Cardiac septum (tissue), 1 donor: ENCODE measurements at regions not wholly inside any gene's neighbourhood (a gene's known extent, or its start where the extent isn't known, plus 50 kb on each side); places are given as distances from the start of the nearest gene placed in this dataset.

Source experiments
- DNase-seq: peaks from one replicate; pipeline ENCODE4 v3.0.0-alpha.2; 2020; ENCODE audit warnings: low spot score
- intact Hi-C: fragments of 100-400 bp; cut with DNase I; formaldehyde crosslinking; loops from one replicate; pipeline ENCODE4 v1.14.0; 2022
- donor health status: DM: no; HTN: no; CAD: no.

DNA sequence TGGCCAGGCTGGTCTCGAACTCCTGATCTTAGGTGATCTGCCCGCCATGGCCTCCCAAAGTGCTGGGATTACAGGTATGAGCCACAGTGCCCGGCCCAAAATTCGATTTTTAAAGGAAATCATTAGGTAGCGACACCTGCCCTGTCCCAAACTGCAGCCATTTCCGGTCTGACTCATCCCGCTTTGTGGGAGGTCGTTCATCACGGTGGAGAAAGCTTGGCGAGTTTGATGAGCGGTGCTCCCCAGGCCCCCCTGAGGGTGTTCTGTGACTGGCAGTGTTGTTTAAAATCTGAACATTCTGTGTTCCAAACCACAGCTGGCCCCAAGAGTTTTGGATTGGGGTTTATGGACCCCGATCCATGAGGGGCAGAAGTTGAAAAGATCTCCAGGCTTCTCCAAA, 53.0 kb upstream of the GLI2 start:
- DNase-seq = no peak
- intact Hi-C loops = no loop called here

DNA sequence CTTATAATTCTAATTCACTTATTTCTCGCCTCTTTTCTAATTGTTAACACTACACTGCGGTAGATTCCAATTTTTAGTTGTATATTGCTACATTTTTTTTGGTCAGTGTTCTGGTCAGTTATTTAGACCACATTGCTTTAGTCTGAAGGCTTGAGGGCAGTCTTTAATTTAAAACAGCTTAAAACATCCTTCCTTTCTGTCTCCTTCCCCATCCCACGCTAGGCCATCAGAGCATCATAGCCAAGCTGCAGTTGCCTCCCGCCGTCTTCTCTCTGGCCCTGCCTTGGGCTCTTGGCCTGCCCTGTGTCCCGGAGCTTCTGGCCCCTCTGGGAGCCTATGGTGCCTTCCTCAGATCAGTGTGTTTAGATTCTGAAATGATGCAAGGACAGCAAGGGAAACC, 52.6 kb upstream of the GLI2 start:
- intact Hi-C loops = no loop called here
- no peak for DNase-seq

DNA sequence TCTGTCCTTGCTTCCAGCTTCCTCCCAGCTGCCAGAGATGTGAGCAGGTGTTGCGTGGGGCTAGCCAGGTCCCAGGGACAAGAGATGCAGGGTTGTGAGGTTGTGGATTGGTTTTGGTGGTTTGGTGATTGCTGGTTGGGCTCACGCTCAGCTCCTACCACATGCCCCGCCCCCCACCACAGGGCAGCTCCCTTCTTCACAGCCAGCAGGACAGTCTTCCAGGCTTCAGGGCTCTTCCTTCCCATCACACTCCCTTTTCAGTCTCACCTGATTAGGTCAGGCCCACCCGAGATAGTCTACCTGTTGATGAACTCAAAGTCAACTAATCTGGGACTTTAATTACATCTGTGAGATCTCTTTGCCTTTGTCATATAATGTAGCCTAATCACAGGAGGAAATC, 52.0 kb upstream of the GLI2 start:
- no peak for DNase-seq

DNA sequence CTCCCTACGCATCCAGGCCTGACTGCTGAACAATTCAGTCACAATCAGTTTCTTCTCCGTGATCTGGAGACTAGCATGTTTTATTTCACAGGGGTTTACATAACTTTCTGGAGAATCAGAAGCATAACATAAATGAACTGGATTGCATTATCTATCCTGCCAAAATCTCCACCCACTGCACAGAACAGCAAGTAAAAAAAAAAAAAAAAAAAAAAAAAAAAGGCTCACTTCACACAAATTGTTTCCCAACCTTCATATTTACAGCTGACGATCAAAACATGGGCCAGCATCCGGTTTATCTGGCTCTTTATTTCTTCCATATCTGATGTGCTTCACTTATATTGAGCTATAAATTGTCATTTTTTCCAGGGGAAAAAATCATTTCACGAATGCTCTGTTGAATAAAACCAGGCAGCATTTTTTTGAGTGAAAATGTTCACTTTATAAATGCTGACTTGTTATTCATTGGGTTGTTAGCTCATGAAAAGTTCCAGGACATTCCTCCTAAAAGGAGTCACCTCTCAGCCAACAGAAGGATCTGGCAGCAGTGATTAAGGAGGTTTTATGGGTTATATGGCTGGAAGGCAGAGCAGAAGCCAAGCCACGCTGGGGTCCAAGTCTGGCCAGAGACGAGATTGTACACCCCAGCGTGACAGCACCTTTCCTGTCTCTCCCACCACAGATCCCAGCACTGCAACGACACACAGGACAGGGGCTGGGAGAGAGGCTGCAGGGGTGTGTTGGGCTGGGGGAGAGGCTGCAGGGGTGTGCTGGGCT, 51.2 kb upstream of the GLI2 start:
- intact Hi-C loops = no loop called here
- DNase-seq = no peak

More for the DNA sequence above, 52.0 kb upstream of the GLI2 start:
- intact Hi-C loops = no loop called here

DNA sequence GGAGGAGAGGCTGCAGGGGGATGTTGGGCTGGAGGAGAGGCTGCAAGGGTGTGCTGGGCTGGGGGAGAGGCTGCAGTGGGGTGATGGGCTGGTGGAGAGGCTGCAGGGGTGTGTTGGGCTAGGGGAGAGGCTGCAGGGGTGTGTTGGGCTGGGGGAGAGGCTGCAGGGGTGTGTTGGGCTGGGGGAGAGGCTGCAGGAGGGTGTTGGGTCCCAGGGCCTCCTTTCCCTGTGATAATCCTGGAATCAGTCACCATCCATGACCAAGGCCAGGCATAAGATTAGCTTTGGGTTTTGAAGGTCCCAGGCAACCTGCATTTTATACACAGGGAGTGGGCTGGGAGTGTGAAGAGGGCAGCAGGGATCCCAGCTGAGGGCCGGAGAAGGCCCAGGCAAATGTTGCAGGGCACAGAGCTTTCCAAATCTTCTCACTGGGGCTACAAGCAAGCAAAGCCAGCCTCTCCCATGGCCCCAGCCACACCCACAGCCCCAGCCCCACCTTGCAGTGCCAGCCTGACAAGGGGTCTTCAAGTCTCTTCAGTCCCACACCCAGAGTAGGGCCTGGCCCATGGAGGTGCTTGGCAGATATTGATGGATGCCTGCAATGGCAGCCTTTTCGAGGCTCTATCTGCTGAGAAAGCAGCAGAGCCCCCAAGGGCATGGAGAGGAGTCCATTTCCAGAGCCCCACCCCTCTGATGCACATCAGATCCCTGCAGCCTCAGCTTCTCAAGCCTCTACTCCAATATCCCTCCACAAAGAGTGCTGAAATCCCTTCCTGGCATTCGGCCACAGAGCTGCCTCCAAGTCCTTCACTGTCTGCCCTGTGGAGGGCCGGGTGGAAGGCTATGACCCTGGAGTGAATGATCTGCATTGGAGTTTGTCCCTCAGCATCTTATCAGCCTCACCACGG, 50.3 kb upstream of the GLI2 start:
- DNase-seq = no peak
- intact Hi-C loops = no loop called here
